Peyer's patch (tissue), 4 donors: ENCODE measurements at regions not wholly inside any gene's neighbourhood (a gene's known extent, or its start where the extent isn't known, plus 50 kb on each side); places are given as distances from the start of the nearest gene placed in this dataset.

Source experiments
- DNase-seq, 3 donors: peaks; one replicate each; pipeline ENCODE4 v3.0.0-alpha.2; 2017 to 2019
- H3K27ac ChIP-seq, 4 donors: fragments of 200-600 bp; sonication (generic); one replicate each; pipeline ENCODE4 v1.5.1; 2016 to 2019
- H3K27me3 ChIP-seq, 2 donors: fragments of 200-600 bp; sonication (generic); one replicate each; pipeline ENCODE4 v1.5.1; 2019
- H3K36me3 ChIP-seq, 3 donors: fragments of 200-600 bp; sonication (generic); one replicate each; pipeline ENCODE4 v1.5.1; 2016 to 2019
- H3K4me1 ChIP-seq, 4 donors: fragments of 200-600 bp; sonication (generic); one replicate each; pipeline ENCODE4 v1.5.1; 2016 to 2019
- H3K4me3 ChIP-seq, 4 donors: fragments of 200-600 bp; sonication (generic); 1 replicate in 3 of 4; 2 replicates in 1 of 4; pipeline ENCODE4 v1.5.1; 2016 to 2019; ENCODE audit warnings: mild to moderate bottlenecking in 1 of 4
- H3K9me3 ChIP-seq, 4 donors: fragments of 200-600 bp; sonication (generic); one replicate each; pipeline ENCODE4 v1.5.1; 2016 to 2019; ENCODE audit warnings: mild to moderate bottlenecking in 1 of 4
- POLR2A ChIP-seq, 2 donors: fragments of 450-650 bp; IDR thresholded peaks; one replicate each; pipeline ENCODE4 v1.5.1; 2017; ENCODE audit warnings: antibody characterized with exemption in 2 of 2, mild to moderate bottlenecking in 2 of 2, moderate library complexity in 2 of 2
- TF ChIP-seq, protein P1 (sequence below), 6 experiments: fragments of 450-650 bp in 4 of 6; fragments of 200-600 bp in 2 of 6; sonication (generic) in 1 of 6; IDR thresholded peaks; one replicate each; pipeline ENCODE4 v1.5.1; 2017 to 2019; ENCODE audit warnings: antibody characterized with exemption in 6 of 6, mild to moderate bottlenecking in 3 of 6, moderate library complexity in 1 of 6

GRCh38 chr4:71260544-71260943, 78.3 kb upstream of the SLC4A4 start:
- no peaks in the 10 kb centered on the region for H3K27me3 ChIP-seq
- H3K27ac ChIP-seq, result no peak overlapping the region
- DNase-seq, result no peak
- H3K36me3 ChIP-seq, result no peaks in the 10 kb centered on the region
- TF ChIP-seq, protein P1, sequence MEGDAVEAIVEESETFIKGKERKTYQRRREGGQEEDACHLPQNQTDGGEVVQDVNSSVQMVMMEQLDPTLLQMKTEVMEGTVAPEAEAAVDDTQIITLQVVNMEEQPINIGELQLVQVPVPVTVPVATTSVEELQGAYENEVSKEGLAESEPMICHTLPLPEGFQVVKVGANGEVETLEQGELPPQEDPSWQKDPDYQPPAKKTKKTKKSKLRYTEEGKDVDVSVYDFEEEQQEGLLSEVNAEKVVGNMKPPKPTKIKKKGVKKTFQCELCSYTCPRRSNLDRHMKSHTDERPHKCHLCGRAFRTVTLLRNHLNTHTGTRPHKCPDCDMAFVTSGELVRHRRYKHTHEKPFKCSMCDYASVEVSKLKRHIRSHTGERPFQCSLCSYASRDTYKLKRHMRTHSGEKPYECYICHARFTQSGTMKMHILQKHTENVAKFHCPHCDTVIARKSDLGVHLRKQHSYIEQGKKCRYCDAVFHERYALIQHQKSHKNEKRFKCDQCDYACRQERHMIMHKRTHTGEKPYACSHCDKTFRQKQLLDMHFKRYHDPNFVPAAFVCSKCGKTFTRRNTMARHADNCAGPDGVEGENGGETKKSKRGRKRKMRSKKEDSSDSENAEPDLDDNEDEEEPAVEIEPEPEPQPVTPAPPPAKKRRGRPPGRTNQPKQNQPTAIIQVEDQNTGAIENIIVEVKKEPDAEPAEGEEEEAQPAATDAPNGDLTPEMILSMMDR (IDR thresholded peaks at IDR 0.05), result no peak
- no peak for TF ChIP-seq POLR2A (IDR thresholded peaks at IDR 0.05)
- no peaks in the 10 kb centered on the region for H3K4me1 ChIP-seq
- H3K4me3 ChIP-seq, result no peak overlapping the region
- no peaks in the 10 kb centered on the region for H3K9me3 ChIP-seq

- H3K27me3 ChIP-seq, result no peaks in the 10 kb centered on the region
- no peaks in the 10 kb centered on the region for H3K9me3 ChIP-seq
- DNase-seq, result no peak
- TF ChIP-seq, protein P1 (IDR thresholded peaks at IDR 0.05), result no peak
- TF ChIP-seq POLR2A (IDR thresholded peaks at IDR 0.05), result no peak
- no peaks in the 10 kb centered on the region for H3K4me1 ChIP-seq
- no peak overlapping the region for H3K27ac ChIP-seq
- H3K36me3 ChIP-seq, result no peaks in the 10 kb centered on the region
- no peak overlapping the region for H3K4me3 ChIP-seq
These were observed 77.8 kb upstream of the SLC4A4 start for GRCh38 chr4:71261001-71261400.

DNA sequence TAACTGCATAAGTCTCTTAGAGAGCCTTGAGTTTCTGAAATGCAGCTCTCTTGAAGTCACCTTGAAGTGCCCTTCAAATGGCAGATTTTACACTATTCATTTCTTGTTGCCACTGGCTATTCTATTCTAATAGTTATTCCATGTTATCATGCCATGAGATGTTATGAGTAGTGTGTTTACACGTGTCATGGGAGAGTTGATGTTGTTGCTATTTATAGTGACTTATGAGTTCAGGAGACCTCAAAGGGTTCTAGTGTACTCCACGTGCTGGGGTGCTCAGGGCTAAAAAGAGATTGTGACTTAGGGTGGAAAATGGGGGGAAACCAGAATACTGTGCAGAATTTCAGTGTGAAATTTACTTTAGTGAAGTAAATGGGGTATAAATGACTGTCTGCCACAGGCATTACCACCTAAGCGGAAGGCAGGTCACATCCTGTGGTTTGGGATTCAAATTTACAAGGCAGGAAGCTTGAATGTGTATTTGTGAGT, 77.1 kb upstream of the SLC4A4 start:
- no peaks in the 10 kb centered on the region for H3K9me3 ChIP-seq
- H3K4me3 ChIP-seq, result no peak overlapping the region
- TF ChIP-seq POLR2A (IDR thresholded peaks at IDR 0.05), result no peak
- TF ChIP-seq, protein P1 (IDR thresholded peaks at IDR 0.05), result no peak
- H3K4me1 ChIP-seq, result no peaks in the 10 kb centered on the region
- H3K27me3 ChIP-seq, result no peaks in the 10 kb centered on the region
- H3K27ac ChIP-seq, result no peak overlapping the region
- DNase-seq, result no peak
- no peaks in the 10 kb centered on the region for H3K36me3 ChIP-seq

- Histone ChIP-seq H3K9me3 (no peaks in the 10 kb centered on the region), H3K27me3 (no peaks in the 10 kb centered on the region), H3K4me3 (no peak overlapping the region), H3K36me3 (no peaks in the 10 kb centered on the region), H3K27ac (no peak overlapping the region), H3K4me1 (no peaks in the 10 kb centered on the region)
- TF ChIP-seq, protein P1 (IDR thresholded peaks at IDR 0.05), result no peak
- TF ChIP-seq POLR2A (IDR thresholded peaks at IDR 0.05), result no peak
- DNase-seq, result no peak
These were observed 76.7 kb upstream of the SLC4A4 start for GRCh38 chr4:71262161-71262560.

DNA sequence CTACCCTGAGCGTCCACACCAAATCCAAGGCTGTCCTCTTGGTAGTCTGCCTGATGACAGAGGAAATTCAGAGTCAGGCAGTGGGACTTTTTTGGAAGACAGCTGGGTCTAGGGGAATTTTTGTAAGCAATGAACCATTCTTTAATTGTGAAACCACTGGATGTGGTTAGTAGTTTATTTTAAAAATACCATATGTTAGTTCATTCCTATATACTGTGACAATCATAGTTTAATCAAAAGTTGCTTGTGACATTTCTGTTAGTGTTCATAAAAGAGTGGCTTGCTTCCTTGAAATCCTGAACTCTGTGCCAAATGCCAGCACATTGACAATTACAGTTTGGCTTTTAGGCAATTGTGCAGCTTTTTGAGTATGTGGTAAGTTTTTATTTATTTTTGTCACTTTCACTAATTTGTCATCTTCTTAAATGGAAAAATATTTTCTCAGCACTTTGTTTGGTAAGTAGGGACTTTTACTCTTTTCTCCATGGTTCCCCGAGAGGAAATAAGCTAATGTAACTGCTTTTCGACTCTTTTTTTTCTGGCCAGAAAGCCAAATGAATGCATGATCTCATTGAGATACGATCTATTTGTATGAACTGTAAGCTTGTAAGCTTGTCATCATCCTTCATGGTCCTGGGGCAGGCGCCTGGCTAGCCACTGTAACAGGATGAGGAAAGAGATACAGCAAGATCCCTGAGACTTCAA, 72.6 kb upstream of the SLC4A4 start:
- H3K4me1 ChIP-seq, result no peaks in the 10 kb centered on the region
- no peaks in the 10 kb centered on the region for H3K27me3 ChIP-seq
- H3K27ac ChIP-seq, result no peak overlapping the region
- H3K4me3 ChIP-seq, result no peak overlapping the region
- no peak for TF ChIP-seq POLR2A (IDR thresholded peaks at IDR 0.05)
- TF ChIP-seq, protein P1 (IDR thresholded peaks at IDR 0.05), result no peak
- no peaks in the 10 kb centered on the region for H3K9me3 ChIP-seq
- no peaks in the 10 kb centered on the region for H3K36me3 ChIP-seq
- DNase-seq, result no peak
